ENCODE measurements at regions not wholly inside any gene's neighbourhood (a gene's known extent, or its start where the extent isn't known, plus 50 kb on each side); places are given as distances from the start of the nearest gene placed in this dataset.

DNA sequence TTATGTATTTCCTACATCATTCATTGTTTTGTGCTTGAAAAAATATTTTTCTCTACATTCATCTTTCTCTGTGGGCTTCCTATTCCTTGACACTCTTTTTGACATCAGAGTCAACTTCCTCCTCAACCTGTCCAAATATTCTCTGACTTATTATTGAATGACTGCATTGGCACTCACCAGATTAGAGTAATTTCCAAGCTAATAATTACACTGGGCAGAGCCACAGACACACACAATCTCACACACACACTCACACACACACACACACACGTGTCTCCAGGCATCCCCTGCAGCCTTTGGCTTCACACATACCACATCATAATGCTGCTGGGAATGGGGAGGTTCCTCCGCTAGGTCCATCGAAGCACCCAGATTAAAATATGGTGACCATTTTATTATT, 184.5 kb downstream of the SYK start:
- ChIA-PET POLR2A (no interaction called here), CTCF (interaction anchor here (1.6 to 1.7 kb wide), 2 partner anchors 51 to 71 kb away, joined by 4 to 5 read pairs; no protein-coding TSS in a partner anchor)
- ATAC-seq = no peak
- Mint-ChIP-seq H3K9me3 (no peaks in the 10 kb centered on the region), H3K27ac (no peak overlapping the region), H3K4me3 (no peak overlapping the region), H3K4me1 (ENCODE audit: low read depth) (peaks cover 7% of the 10 kb centered on the region), H3K27me3 (peaks cover 2% of the 10 kb centered on the region), H3K36me3 (ENCODE audit: low read depth) (no peaks in the 10 kb centered on the region)
- no peak for DNase-seq
- intact Hi-C loops (cut with micrococcal nuclease) = no loop called here
- TF ChIP-seq, protein P1, sequence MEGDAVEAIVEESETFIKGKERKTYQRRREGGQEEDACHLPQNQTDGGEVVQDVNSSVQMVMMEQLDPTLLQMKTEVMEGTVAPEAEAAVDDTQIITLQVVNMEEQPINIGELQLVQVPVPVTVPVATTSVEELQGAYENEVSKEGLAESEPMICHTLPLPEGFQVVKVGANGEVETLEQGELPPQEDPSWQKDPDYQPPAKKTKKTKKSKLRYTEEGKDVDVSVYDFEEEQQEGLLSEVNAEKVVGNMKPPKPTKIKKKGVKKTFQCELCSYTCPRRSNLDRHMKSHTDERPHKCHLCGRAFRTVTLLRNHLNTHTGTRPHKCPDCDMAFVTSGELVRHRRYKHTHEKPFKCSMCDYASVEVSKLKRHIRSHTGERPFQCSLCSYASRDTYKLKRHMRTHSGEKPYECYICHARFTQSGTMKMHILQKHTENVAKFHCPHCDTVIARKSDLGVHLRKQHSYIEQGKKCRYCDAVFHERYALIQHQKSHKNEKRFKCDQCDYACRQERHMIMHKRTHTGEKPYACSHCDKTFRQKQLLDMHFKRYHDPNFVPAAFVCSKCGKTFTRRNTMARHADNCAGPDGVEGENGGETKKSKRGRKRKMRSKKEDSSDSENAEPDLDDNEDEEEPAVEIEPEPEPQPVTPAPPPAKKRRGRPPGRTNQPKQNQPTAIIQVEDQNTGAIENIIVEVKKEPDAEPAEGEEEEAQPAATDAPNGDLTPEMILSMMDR (IDR thresholded peaks at IDR 0.05) = no peak

DNA sequence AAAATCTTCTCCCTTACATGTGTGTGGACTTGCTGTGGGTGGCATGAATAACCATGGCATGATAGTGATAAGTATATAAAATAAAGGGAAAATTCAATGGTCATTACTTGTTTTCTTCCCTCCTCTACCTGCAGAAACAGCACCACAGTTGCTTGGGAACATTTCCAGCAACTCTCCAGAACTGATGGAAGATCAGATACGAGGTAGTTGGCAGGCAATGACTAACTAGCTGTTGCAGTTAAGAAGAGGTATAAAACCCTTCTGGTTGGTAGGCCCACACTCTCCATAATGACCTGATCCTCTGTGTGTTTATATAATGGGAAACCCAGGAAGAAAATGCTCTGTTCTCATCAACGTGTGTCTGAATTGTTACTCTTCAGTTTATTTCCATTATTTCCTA, 185.9 kb downstream of the SYK start:
- H3K9me3 Mint-ChIP-seq = no peaks in the 10 kb centered on the region

DNA sequence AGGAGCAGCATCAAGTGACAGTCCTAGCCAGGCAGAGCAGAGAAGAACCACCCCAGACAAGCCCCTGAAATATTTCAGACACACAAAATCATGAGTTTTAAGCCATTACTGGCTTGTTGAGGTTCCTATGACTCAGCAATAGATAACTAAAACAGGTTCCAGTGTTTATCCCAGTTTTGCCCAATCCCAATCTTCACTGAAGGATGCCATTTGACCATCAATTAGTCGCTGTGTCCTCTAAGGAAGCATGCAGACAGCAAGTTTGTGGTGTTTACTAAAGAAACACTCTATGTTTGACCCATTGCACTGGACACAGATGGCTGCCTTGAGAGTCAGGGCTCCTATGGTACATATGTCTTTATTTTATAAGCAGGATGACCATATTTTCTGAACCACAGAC, 186.7 kb downstream of the SYK start:
- Mint-ChIP-seq H3K4me3 (no peak overlapping the region), H3K4me1 (ENCODE audit: low read depth) (no peaks in the 10 kb centered on the region), H3K36me3 (ENCODE audit: low read depth) (no peaks in the 10 kb centered on the region), H3K27ac (no peak overlapping the region), H3K9me3 (no peaks in the 10 kb centered on the region), H3K27me3 (peaks cover 2% of the 10 kb centered on the region)
- POLR2A ChIA-PET = no interaction called here
- DNase-seq = no peak
- TF ChIP-seq, protein P1 (IDR thresholded peaks at IDR 0.05) = no peak
- ATAC-seq = no peak
- intact Hi-C loops (cut with micrococcal nuclease) = no loop called here
- CTCF ChIA-PET = no interaction called here

More for the DNA sequence above, 185.9 kb downstream of the SYK start:
- H3K4me3 Mint-ChIP-seq = no peak overlapping the region
- no peaks in the 10 kb centered on the region for H3K36me3 Mint-ChIP-seq (ENCODE audit: low read depth)
- intact Hi-C loops (cut with micrococcal nuclease) = no loop called here
- H3K27me3 Mint-ChIP-seq = peaks cover 2% of the 10 kb centered on the region
- ChIA-PET CTCF (no interaction called here), POLR2A (no interaction called here)
- no peak overlapping the region for H3K27ac Mint-ChIP-seq
- no peaks in the 10 kb centered on the region for H3K4me1 Mint-ChIP-seq (ENCODE audit: low read depth)
- DNase-seq = no peak
- TF ChIP-seq, protein P1 (IDR thresholded peaks at IDR 0.05) = no peak
- no peak for ATAC-seq

DNA sequence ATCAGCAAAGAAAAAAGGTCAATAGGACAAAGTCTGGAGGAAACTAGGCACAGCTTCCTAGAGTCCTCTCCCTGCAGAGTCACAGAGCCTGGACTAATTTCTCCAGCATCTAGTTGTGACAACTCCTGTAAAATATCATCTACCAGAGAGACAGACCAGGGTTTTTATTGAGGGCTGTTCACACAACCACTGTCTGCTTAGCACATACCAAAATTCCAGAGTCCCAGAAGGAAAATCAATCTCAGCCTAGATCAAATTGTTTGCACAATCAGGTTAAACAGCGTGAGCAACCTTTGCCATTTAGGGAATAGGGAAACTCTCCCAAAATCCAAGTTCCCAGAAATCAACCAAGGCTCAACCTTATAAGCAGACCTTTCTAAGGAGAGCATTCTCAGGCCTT, 190.3 kb downstream of the SYK start:
- H3K4me3 Mint-ChIP-seq = no peak overlapping the region
- H3K27ac Mint-ChIP-seq = no peak overlapping the region
- ChIA-PET CTCF (no interaction called here), POLR2A (no interaction called here)
- no peaks in the 10 kb centered on the region for H3K4me1 Mint-ChIP-seq (ENCODE audit: low read depth)
- TF ChIP-seq, protein P1 (IDR thresholded peaks at IDR 0.05) = no peak
- ATAC-seq (no peak), DNase-seq (no peak)
- H3K9me3 Mint-ChIP-seq = no peaks in the 10 kb centered on the region
- H3K36me3 Mint-ChIP-seq (ENCODE audit: low read depth) = no peaks in the 10 kb centered on the region
- intact Hi-C loops (cut with micrococcal nuclease) = no loop called here
- peaks cover 5% of the 10 kb centered on the region for H3K27me3 Mint-ChIP-seq

DNA sequence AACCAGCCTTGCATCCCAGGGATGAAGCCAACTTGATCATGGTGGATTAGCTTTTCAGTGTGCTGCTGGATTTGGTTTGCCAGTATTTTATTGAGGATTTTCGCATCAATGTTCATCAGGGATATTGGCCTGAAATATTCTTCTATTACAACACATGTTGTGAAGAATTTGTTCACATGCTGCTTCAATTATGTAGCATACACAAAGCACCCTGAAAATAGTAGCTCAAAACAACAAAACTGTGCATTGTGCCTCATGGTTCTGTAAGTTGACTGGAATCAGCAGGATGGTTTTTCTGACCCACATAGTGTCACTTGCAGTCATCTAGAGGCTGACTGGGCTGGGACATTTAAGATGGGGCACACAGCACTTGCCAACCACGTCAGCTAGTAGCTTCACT, 193.9 kb downstream of the SYK start:
- TF ChIP-seq, protein P1 (IDR thresholded peaks at IDR 0.05) = no peak
- intact Hi-C loops (cut with micrococcal nuclease) = no loop called here
- POLR2A ChIA-PET = no interaction called here
- Mint-ChIP-seq H3K27ac (no peak overlapping the region), H3K27me3 (peaks cover 5% of the 10 kb centered on the region), H3K4me1 (ENCODE audit: low read depth) (no peaks in the 10 kb centered on the region), H3K36me3 (ENCODE audit: low read depth) (no peaks in the 10 kb centered on the region), H3K9me3 (no peaks in the 10 kb centered on the region), H3K4me3 (no peak overlapping the region)
- ATAC-seq (no peak), DNase-seq (no peak)
- CTCF ChIA-PET = no interaction called here

All from activated CD8-positive, alpha-beta T cell treated with anti-CD3 and anti-CD28 coated beads for 36 hours (primary cell).